ENCODE measurements at regions not wholly inside any gene's neighbourhood (a gene's known extent, or its start where the extent isn't known, plus 50 kb on each side); places are given as distances from the start of the nearest gene placed in this dataset.

GRCh38 chr12:94717656-94718055 is 67.3 kb upstream of the TMCC3 start:
- ChIA-PET CTCF (no interaction called here), POLR2A (interaction anchor here (0.8 kb wide), 1 partner anchor 114 kb away, joined by 3 read pairs; no protein-coding TSS in a partner anchor)
- DNase-seq: no peak
- no peak for TF ChIP-seq CTCF (IDR thresholded peaks at IDR 0.05)
- Mint-ChIP-seq H3K27me3 (no peaks in the 10 kb centered on the region), H3K36me3 (ENCODE audit: low read depth) (no peaks in the 10 kb centered on the region), H3K9me3 (no peaks in the 10 kb centered on the region), H3K4me1 (ENCODE audit: low read depth) (no peaks in the 10 kb centered on the region), H3K4me3 (no peak overlapping the region), H3K27ac (no peak overlapping the region)
- no peak for ATAC-seq
- intact Hi-C loops (cut with micrococcal nuclease): no loop called here

- Mint-ChIP-seq H3K4me3 (no peak overlapping the region), H3K4me1 (ENCODE audit: low read depth) (no peaks in the 10 kb centered on the region), H3K27ac (no peak overlapping the region), H3K36me3 (ENCODE audit: low read depth) (no peaks in the 10 kb centered on the region), H3K9me3 (no peaks in the 10 kb centered on the region), H3K27me3 (no peaks in the 10 kb centered on the region)
- no peak for ATAC-seq
- ChIA-PET POLR2A (interaction anchor here (0.8 kb wide), 1 partner anchor 113 kb away, joined by 3 read pairs; no protein-coding TSS in a partner anchor), CTCF (no interaction called here)
- TF ChIP-seq CTCF (IDR thresholded peaks at IDR 0.05): no peak
- intact Hi-C loops (cut with micrococcal nuclease): no loop called here
- DNase-seq: no peak
These were observed 66.8 kb upstream of the TMCC3 start for GRCh38 chr12:94717108-94717507.

- CTCF ChIA-PET: no interaction called here
- Mint-ChIP-seq H3K27ac (no peak overlapping the region), H3K4me3 (no peak overlapping the region), H3K36me3 (ENCODE audit: low read depth) (no peaks in the 10 kb centered on the region), H3K27me3 (no peaks in the 10 kb centered on the region), H3K9me3 (no peaks in the 10 kb centered on the region), H3K4me1 (ENCODE audit: low read depth) (no peaks in the 10 kb centered on the region)
- POLR2A ChIA-PET: no interaction called here
- no peak for TF ChIP-seq CTCF (IDR thresholded peaks at IDR 0.05)
- DNase-seq (no peak), ATAC-seq (no peak)
- intact Hi-C loops (cut with micrococcal nuclease): no loop called here
These were observed 66.0 kb upstream of the TMCC3 start for GRCh38 chr12:94716339-94716738.

- Mint-ChIP-seq H3K27me3 (no peaks in the 10 kb centered on the region), H3K36me3 (ENCODE audit: low read depth) (no peaks in the 10 kb centered on the region), H3K4me3 (no peak overlapping the region), H3K9me3 (no peaks in the 10 kb centered on the region), H3K4me1 (ENCODE audit: low read depth) (no peaks in the 10 kb centered on the region), H3K27ac (no peak overlapping the region)
- TF ChIP-seq CTCF (IDR thresholded peaks at IDR 0.05): no peak
- ChIA-PET POLR2A (no interaction called here), CTCF (interaction anchor here (1.0 kb wide), 2 partner anchors 8 to 49 kb away, joined by 3 to 4 read pairs; no protein-coding TSS in a partner anchor)
- intact Hi-C loops (cut with micrococcal nuclease): no loop called here
- ATAC-seq (no peak), DNase-seq (no peak)
These were observed 64.2 kb upstream of the TMCC3 start for GRCh38 chr12:94714378-94715114.

- Mint-ChIP-seq H3K27me3 (no peaks in the 10 kb centered on the region), H3K27ac (no peak overlapping the region), H3K4me1 (ENCODE audit: low read depth) (no peaks in the 10 kb centered on the region), H3K36me3 (ENCODE audit: low read depth) (no peaks in the 10 kb centered on the region), H3K9me3 (no peaks in the 10 kb centered on the region), H3K4me3 (no peak overlapping the region)
- no peak for TF ChIP-seq CTCF (IDR thresholded peaks at IDR 0.05)
- ChIA-PET CTCF (interaction anchor here (1.2 kb wide), 1 partner anchor 8 kb away, joined by 3 read pairs; no protein-coding TSS in a partner anchor), POLR2A (interaction anchor here (0.6 to 1.4 kb wide), 2 partner anchors 20 to 36 kb away, joined by 3 read pairs; no protein-coding TSS in a partner anchor)
- no peak for DNase-seq
- ATAC-seq: no peak
- intact Hi-C loops (cut with micrococcal nuclease): no loop called here
These were observed 62.6 kb upstream of the TMCC3 start for GRCh38 chr12:94712815-94713515.
